NCI-H2171 treated with DMSO at 0.1 percent for 48 hours (cell line): ENCODE measurements at regions not wholly inside any gene's neighbourhood (a gene's known extent, or its start where the extent isn't known, plus 50 kb on each side); places are given as distances from the start of the nearest gene placed in this dataset.

Source experiments
- DNase-seq: peaks from one replicate; lab custom pipeline; 2025; lab: John Stamatoyannopoulos, UW

GRCh38 chr5:26828294-26828693 is 210.1 kb downstream of the CDH9 start:
- no peak for DNase-seq

GRCh38 chr5:26813235-26813634 is 225.2 kb downstream of the CDH9 start:
- no peak for DNase-seq

DNA sequence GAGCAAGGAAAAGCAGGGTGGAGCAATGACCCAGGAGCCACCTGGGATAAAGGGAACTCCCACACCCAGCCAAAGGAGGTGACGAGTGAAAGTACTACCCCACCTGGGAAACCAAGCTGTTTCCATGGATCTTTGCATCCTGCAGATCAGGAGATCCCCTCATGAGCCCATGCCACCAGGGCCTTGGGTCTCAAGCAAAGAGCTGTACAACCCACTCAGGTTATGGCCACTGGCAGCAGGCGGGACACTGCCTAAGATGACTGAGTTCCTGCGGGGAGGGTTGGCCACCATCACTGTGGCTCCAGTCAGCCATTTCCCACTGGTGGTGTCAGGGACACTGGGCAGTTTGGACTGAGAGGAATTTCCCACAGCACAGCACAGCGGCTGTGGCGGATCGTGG is 225.7 kb downstream of the CDH9 start:
- no peak for DNase-seq

- DNase-seq, result no peak
These were observed 230.9 kb downstream of the CDH9 start for GRCh38 chr5:26807231-26808199.

- DNase-seq, result peak; percentile 5
These were observed 233.3 kb downstream of the CDH9 start for GRCh38 chr5:26805076-26805475.

DNA sequence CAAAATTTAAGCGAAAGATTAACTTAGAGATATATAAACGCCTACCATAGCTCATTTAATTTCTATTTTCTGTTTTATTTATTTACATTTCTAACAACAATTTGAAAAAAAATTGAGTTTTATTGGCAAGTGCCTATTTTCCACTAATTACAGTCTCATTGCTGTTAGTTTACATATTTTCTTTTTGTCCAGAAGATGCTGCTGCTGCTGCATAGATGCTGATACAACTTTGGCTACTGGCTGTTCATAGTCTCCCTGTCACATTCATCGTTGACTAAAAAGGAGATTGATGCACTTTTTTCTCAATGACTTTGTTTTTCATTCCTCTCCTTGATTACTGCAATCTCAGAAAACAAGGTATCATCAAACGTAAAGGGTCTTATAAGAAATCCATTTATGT is 235.4 kb downstream of the CDH9 start:
- no peak for DNase-seq

GRCh38 chr5:26791433-26791832 is 247.0 kb downstream of the CDH9 start:
- no peak for DNase-seq

GRCh38 chr5:26791021-26791420 is 247.4 kb downstream of the CDH9 start:
- DNase-seq, result no peak

DNA sequence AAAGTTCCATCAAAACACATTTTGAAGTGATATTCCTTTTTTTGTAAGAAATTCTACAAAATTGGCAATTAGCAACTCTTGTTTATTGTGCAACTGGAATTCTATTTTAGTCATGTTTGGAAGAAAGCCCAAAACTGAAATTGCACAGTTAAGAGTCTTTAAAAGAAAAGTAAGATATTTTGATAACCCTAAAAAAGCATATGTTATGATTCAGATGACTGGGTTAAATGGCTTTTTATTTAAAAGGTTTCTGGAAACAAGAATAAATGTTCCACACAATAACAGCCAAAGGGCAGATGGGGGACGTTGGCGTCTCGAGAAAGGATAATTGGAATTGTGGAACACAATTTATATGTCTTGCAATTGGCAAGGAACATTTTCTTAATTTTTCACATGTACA is 275.2 kb downstream of the CDH9 start:
- DNase-seq, result no peak

GRCh38 chr5:26761446-26761845 is 276.9 kb downstream of the CDH9 start:
- DNase-seq, result no peak

GRCh38 chr5:26761045-26761444 is 277.3 kb downstream of the CDH9 start:
- peak; percentile 54 for DNase-seq

- no peak for DNase-seq
These were observed 280.4 kb downstream of the CDH9 start for GRCh38 chr5:26757941-26758340.

DNA sequence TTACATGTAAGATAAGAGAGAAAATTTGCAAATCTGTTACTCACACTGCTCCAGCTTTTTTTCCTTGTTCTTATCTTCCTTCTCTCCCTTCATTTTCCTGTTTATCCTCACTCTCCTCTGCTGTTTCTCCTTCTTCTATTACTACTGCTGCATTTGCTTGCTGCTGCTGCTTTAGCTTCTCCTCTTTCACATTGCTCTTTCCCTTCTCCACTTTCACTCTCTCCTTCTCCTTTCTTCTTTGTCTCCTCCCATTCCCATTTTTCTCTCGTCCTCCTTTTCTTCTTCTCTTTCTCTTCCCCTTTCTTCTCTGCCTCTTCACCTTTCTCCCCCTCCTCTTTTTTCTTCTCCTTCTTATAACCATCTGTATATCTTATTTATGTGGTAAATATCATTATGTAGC is 288.6 kb downstream of the CDH9 start:
- DNase-seq, result no peak

DNA sequence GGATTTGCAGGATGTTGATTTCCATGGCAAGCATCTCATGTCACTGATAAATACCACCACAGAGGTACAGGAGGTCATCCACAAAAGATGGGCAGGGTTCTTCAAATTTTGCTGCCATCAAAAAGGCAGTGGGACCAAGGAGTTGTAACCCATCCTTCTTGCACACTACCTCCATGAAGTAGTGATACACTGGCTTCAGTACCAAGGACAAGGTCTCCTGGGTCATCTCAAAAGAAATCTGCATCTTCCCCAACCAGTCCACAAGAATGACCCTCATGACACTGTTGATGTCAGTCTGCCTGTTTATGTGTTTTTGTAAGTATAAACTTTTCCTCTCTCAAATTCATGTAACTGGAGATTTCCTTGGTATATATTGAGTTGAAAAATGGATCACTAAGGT is 298.2 kb downstream of the CDH9 start:
- DNase-seq, result no peak

GRCh38 chr5:26737348-26738265 is 300.8 kb downstream of the CDH9 start:
- no peak for DNase-seq

- no peak for DNase-seq
These were observed 310.5 kb downstream of the CDH9 start for GRCh38 chr5:26727916-26728315.

- no peak for DNase-seq
These were observed 318.6 kb downstream of the CDH9 start for GRCh38 chr5:26719803-26720202.

DNA sequence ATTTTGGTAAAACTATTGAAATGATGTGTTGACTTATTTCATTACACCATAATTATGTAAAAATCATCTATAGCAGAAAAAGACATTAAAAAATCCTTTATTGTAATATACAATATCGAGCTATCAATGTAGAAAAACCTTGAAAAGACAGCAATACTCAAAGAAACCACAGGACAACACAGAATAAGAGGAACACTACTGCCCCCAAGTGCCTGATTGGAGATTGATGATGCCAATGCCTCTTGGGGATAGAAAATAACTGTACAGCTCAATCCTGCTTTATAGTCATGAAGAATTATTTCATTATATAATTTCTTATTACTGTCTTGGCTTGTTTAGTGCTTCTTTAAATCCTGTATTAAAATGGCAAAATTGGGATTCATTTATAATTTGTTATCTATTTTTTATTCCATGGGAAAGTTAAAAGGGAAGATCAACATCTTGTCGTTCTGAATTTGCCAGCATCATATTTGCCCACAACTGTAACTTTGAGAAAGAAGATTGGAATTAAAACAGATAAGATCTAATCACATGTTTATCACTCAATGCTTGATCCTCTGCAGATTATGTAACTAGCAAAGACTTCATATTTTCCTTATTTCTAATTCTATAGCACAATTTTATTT is 337.5 kb downstream of the CDH9 start:
- DNase-seq, result peak; percentile 36

DNA sequence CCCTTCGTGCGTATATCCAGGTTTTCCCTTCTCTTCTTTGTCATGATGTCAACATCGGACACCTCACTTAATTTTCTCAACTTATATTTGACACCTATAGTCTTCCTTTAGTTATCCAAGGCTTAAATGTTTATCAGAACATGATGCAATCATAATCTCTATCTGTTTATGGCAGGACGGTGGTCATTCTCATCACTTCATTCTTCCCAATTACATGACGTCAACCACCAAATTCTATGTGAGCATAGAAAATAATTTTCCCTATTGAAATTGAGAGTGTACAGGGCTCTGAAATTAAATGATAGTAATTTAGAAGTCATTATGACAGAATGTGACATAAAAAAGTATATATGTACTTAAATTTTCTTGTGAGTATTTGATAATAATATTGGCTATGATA is 345.4 kb downstream of the CDH9 start:
- DNase-seq, result no peak

DNA sequence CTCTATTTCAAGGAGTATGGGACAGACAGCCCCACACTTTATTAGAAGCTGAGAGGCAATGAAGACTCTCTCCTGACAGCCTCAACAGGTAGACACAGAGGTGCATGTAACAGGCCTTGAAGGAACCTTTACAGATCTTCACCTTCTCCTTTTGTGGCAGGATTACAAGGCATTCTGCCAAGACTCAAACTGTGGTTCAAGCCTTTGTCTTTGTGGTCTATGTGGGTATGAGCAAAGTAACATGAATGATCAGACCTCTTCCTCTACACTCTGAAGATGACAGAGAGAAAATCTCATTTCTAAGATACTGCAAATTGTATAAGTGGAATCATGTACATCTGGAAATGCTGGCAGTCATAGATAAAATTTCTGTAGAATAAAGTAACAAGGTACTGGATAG is 346.9 kb downstream of the CDH9 start:
- no peak for DNase-seq

GRCh38 chr5:26690511-26690910 is 347.9 kb downstream of the CDH9 start:
- DNase-seq, result no peak

- no peak for DNase-seq
These were observed 356.5 kb downstream of the CDH9 start for GRCh38 chr5:26681861-26682260.
